Stomach smooth muscle (tissue), 2 donors: ENCODE measurements at regions not wholly inside any gene's neighbourhood (a gene's known extent, or its start where the extent isn't known, plus 50 kb on each side); places are given as distances from the start of the nearest gene placed in this dataset.

Experiments
- H3K27ac ChIP-seq: one replicate; pipeline ENCODE4 v1.7.0; 2013; ENCODE audit warnings: mild to moderate bottlenecking, low read length, inconsistent platforms
- H3K27me3 ChIP-seq, 2 donors: one replicate each; pipeline ENCODE4 v1.7.0; 2013; ENCODE audit warnings: low read length in 2 of 2; ENCODE audit not compliant: insufficient read depth in 2 of 2, control insufficient read depth in 1 of 2
- H3K36me3 ChIP-seq, 2 donors: one replicate each; pipeline ENCODE4 v1.7.0; 2013; ENCODE audit warnings: low read length in 2 of 2; ENCODE audit not compliant: control insufficient read depth in 2 of 2, insufficient read depth in 2 of 2
- H3K4me1 ChIP-seq: one replicate; pipeline ENCODE4 v1.7.0; 2013; ENCODE audit warnings: low read length; ENCODE audit not compliant: control insufficient read depth, insufficient read depth
- H3K4me3 ChIP-seq, 2 donors: one replicate each; pipeline ENCODE4 v1.7.0; 2013; ENCODE audit warnings: low read length in 2 of 2
- H3K9ac ChIP-seq, 2 donors: one replicate each; pipeline ENCODE4 v1.7.0; 2013; ENCODE audit warnings: low read length in 2 of 2, mild to moderate bottlenecking in 1 of 2
- H3K9me3 ChIP-seq, 2 donors: one replicate each; pipeline ENCODE4 v1.7.0; 2013; ENCODE audit warnings: low read length in 2 of 2; ENCODE audit not compliant: control insufficient read depth in 2 of 2
- donor health status: healthy.
- donor health status: Pancreatic carcinoma.

DNA sequence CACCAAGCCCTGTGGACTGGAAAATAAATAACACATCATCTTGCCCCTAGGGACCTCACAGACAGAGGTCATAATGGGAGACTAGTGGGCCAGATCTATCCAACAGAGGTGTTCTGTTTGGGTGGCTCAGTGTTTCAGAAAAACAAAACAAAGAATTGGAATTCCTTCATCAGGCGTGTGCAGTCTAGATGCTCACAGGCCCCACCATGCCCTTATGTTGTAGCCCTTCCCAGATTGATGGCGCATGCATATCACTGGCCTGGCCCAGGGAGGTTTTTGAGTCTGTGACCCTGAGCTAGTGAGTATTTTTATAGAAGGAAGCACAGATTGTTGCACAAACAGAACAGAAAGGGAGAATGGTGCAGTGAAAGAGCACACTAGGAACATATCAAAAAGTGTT is 859.6 kb downstream of the BCL11B start:
- Histone ChIP-seq H3K9me3 (no peaks in the 10 kb centered on the region), H3K4me3 (no peak overlapping the region), H3K36me3 (no peaks in the 10 kb centered on the region), H3K27me3 (peaks cover 0 to under 1% of the 10 kb centered on the region in 2 donors), H3K9ac (no peak overlapping the region), H3K27ac (no peak overlapping the region), H3K4me1 (no peaks in the 10 kb centered on the region)

DNA sequence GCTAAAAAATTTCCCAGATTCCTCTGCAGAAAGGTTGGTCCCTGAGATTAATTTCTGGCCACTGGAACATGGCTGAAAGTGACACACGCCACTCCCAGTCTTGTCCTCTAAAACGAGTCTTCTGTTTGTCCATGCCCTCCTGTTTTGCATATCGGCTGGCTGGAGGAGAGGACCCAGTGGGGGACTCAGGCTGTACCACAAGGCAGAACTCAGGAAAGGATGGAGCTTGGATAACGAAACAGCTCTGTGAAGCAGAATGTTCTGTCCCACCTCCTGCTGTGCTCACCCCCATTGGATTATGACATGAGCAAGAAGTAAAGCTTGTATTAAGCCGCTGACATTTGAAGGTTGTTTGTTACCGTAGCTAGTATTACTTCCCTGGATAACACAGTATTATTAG is 856.2 kb downstream of the BCL11B start:
- H3K9ac ChIP-seq = no peak overlapping the region
- no peaks in the 10 kb centered on the region for H3K9me3 ChIP-seq
- no peaks in the 10 kb centered on the region for H3K4me1 ChIP-seq
- peaks cover 0 to 3% of the 10 kb centered on the region in 2 donors for H3K27me3 ChIP-seq
- no peak overlapping the region for H3K27ac ChIP-seq
- H3K4me3 ChIP-seq = no peak overlapping the region
- H3K36me3 ChIP-seq = no peaks in the 10 kb centered on the region

DNA sequence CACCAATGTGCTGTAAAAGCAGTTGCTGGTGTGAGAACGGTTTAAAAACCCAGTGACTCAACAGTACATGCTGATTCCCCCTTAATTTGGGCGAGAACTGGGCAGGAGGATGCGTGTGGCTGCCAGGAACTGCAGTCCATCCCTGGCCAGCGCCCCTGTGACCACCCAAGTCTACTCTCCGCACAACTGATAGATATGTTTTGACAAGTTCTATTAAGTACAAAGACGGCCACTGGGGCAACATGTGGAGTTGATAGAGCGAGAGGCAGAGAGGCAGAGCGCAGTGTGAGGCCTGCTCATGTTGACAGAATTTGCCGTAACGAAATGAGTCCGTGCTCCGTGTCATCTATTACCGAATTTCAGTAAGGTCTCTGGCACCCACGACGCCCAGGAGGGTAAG is 855.0 kb downstream of the BCL11B start:
- no peaks in the 10 kb centered on the region for H3K9me3 ChIP-seq
- H3K36me3 ChIP-seq = no peaks in the 10 kb centered on the region
- H3K4me1 ChIP-seq = no peaks in the 10 kb centered on the region
- H3K27me3 ChIP-seq = peaks cover 0 to 3% of the 10 kb centered on the region in 2 donors
- no peak overlapping the region for H3K4me3 ChIP-seq
- H3K27ac ChIP-seq = no peak overlapping the region
- H3K9ac ChIP-seq = no peak overlapping the region

DNA sequence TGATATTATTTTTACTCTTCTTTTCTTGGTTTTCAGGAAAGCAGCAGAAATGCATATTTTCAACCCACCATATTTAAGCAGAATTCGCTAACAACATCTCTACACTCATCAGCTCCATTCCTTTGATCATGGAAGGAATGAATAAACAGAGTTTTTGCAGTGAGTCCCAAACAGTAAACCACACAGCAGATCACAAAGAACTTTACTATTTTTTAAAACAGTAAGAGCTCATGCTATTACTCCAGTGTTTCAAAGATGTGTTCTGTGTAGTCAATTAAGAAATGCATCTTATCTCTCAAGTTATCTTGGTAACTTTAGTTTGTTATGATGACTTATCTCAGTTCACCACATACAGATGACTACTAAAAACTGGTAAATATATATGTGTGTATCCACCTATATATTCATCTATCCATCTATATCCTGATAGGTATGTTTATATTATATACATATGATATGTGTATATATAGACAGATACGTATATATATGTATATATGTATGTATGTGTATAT is 843.5 kb downstream of the BCL11B start:
- Histone ChIP-seq H3K9me3 (no peaks in the 10 kb centered on the region), H3K4me1 (no peaks in the 10 kb centered on the region), H3K9ac (no peak overlapping the region), H3K4me3 (no peak overlapping the region), H3K27ac (no peak overlapping the region), H3K36me3 (no peaks in the 10 kb centered on the region), H3K27me3 (no peaks in the 10 kb centered on the region)

DNA sequence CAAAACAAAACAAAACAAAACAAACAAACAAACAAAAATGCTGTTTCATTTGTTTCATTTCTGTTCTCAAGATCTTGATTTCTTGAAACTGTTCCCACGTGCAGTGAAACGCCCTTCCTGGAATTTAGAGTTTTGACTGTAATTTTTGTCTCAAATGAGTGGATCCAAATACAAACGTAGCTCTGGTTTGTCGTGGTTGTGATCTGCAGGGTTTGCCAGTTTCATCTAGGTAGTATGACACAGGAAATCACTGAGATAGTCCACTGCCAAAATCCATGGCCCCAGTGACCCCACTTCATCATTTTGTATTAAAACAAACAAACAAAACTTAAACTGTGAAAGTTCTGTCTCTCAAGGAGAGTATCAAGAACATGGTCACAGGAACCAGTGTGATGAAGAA is 838.6 kb downstream of the BCL11B start:
- Histone ChIP-seq H3K27ac (no peak overlapping the region), H3K27me3 (no peaks in the 10 kb centered on the region), H3K9ac (no peak overlapping the region), H3K4me3 (no peak overlapping the region), H3K36me3 (no peaks in the 10 kb centered on the region), H3K4me1 (no peaks in the 10 kb centered on the region), H3K9me3 (peaks cover 3 to 4% of the 10 kb centered on the region in 2 donors)

DNA sequence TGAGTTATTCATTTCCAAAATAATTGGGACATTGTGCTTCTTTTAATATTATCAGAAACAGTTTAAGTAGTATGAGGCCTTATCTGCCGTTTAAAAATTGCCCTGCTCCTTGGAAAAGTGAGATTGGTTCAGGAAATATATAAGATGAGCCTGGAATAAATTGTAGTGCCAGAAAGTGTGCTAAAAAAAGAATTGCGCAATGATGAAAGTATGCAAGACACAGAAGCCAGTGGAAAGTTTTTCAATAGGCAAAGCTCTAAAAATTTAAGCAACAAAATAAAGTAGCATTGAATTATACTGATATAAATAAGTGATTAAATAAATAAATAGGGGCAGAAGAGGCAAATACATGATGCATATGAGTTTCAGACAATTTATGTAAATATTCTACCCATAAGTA is 834.9 kb downstream of the BCL11B start:
- H3K27me3 ChIP-seq = no peaks in the 10 kb centered on the region
- H3K9me3 ChIP-seq = peaks cover 3 to 4% of the 10 kb centered on the region in 2 donors
- H3K4me1 ChIP-seq = no peaks in the 10 kb centered on the region
- H3K4me3 ChIP-seq = no peak overlapping the region
- H3K9ac ChIP-seq = no peak overlapping the region
- H3K27ac ChIP-seq = no peak overlapping the region
- no peaks in the 10 kb centered on the region for H3K36me3 ChIP-seq

DNA sequence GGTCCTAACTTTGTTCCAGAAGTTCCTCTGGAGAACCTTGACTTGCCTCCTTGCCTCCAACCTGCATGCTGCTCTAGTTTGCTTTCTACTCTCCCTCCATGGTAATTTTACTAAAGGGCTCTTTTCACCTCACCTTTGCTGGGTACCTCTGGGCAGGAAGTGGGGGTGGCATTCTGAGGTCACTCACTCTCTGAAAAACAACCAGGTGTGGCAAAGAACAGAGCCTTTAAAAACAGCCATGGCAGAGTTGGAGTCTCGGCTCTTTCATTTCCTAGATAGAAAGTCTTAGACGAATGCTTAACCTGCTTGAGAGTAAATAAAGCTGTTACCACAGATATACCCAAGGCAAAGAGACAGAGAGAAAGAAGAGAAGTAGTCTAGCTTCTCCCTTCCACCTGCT is 827.9 kb downstream of the BCL11B start:
- H3K9ac ChIP-seq = no peak overlapping the region
- no peaks in the 10 kb centered on the region for H3K36me3 ChIP-seq
- no peaks in the 10 kb centered on the region for H3K27me3 ChIP-seq
- H3K9me3 ChIP-seq = no peaks in the 10 kb centered on the region
- H3K4me1 ChIP-seq = no peaks in the 10 kb centered on the region
- no peak overlapping the region for H3K4me3 ChIP-seq
- H3K27ac ChIP-seq = no peak overlapping the region

DNA sequence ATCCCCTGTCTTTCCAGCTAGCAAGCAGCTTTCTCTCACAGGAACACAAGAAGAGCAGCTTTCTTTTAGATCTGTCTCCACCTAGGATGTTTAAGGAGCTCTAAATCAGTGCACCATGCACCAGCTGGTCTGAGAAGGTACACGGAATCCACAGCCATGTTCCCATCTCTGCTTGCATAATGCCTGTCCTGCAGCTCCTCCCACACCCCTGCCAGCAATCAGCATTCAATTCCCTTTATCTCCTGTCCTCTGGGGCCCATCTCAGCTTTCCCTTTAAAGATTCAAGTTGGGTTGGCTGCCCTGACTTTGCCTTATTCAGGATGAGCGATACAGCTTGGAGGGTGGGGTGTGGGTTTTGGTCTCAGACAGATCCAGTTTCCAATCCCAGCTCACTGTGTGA is 826.3 kb downstream of the BCL11B start:
- Histone ChIP-seq H3K4me1 (no peaks in the 10 kb centered on the region), H3K27ac (no peak overlapping the region), H3K4me3 (no peak overlapping the region), H3K36me3 (no peaks in the 10 kb centered on the region), H3K9me3 (no peaks in the 10 kb centered on the region), H3K9ac (no peak overlapping the region), H3K27me3 (no peaks in the 10 kb centered on the region)

DNA sequence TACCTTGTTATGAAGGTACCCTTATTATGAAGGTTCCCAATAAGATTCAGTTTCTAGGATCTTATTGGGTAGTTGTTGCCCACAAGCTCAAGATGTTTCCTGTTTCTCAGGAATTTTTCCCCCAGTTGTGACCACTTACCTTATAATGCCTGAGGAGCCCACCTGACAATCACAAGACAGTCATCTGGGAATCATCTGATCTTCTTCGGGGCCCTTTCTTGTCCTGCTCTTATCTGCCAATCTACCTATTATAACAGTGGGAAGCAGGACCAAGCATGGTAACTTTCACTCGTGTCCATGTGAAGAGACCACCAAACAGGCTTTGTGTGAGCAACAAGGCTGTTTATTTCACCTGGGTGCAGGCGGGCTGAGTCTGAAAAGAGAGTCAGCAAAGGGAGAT is 825.5 kb downstream of the BCL11B start:
- H3K27ac ChIP-seq = no peak overlapping the region
- H3K4me3 ChIP-seq = no peak overlapping the region
- no peaks in the 10 kb centered on the region for H3K36me3 ChIP-seq
- no peaks in the 10 kb centered on the region for H3K4me1 ChIP-seq
- no peaks in the 10 kb centered on the region for H3K27me3 ChIP-seq
- H3K9me3 ChIP-seq = no peaks in the 10 kb centered on the region
- no peak overlapping the region for H3K9ac ChIP-seq

DNA sequence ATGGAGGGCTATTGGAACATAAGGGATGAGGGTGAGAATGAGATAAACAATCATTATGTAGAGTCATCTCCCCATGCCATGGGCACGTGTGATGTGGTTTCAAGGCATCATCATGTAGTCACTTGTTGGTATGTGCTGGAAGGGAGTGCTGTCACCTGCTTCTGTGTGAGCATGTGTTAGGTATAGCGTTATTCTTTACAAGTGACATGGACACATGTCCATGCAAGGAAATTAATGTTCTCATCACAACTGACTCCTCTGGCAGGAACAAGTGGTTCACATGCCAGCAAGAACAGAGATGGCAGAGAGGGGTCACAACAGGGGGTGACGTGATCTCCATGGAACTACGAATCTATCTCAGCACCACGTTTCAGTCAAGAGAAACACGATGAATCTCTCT is 815.8 kb downstream of the BCL11B start:
- H3K4me1 ChIP-seq = no peaks in the 10 kb centered on the region
- no peaks in the 10 kb centered on the region for H3K36me3 ChIP-seq
- H3K9ac ChIP-seq = no peak overlapping the region
- H3K27ac ChIP-seq = no peak overlapping the region
- no peak overlapping the region for H3K4me3 ChIP-seq
- no peaks in the 10 kb centered on the region for H3K27me3 ChIP-seq
- H3K9me3 ChIP-seq = no peaks in the 10 kb centered on the region

DNA sequence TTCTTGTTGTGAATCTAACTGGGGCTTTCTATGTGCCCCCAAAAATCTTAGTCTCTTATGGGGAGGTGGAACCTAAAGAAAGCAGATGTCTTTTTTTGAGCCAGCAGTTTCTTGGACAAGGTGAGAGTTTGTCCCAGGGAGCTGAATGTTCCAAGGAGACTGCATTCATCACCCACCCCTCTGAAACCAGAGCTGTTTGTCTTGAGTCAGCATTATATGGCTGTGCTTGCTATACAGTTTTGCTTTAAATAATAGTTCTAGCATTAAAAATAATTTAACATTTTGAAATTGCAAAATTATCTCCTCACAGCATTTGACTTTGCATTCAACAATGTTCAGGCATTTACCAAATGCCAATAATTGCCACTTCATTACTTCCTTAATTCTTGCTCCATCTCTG is 813.3 kb downstream of the BCL11B start:
- Histone ChIP-seq H3K4me1 (no peaks in the 10 kb centered on the region), H3K4me3 (no peak overlapping the region), H3K27ac (no peak overlapping the region), H3K9me3 (peaks cover 0 to 3% of the 10 kb centered on the region in 2 donors), H3K36me3 (no peaks in the 10 kb centered on the region), H3K9ac (no peak overlapping the region), H3K27me3 (no peaks in the 10 kb centered on the region)
